Sigmoid colon (tissue), 4 donors: ENCODE measurements at regions not wholly inside any gene's neighbourhood (a gene's known extent, or its start where the extent isn't known, plus 50 kb on each side); places are given as distances from the start of the nearest gene placed in this dataset.

ENCODE experiments used
- CTCF ChIP-seq, 4 experiments: fragments of 450-650 bp in 3 of 4; fragments of 200-600 bp in 1 of 4; IDR thresholded peaks; one replicate each; pipeline ENCODE4 v1.5.1; 2016 to 2019; ENCODE audit warnings: antibody characterized with exemption in 4 of 4, mild to moderate bottlenecking in 3 of 4, moderate library complexity in 2 of 4
- EP300 ChIP-seq, 4 donors: sonication (generic); formaldehyde crosslinking; IDR thresholded peaks; one replicate each; pipeline ENCODE4 v1.6.1; 2017; ENCODE audit warnings: antibody characterized with exemption in 4 of 4
- POLR2A ChIP-seq, 2 donors: fragments of 450-650 bp; IDR thresholded peaks; one replicate each; pipeline ENCODE4 v1.6.1; 2016; ENCODE audit warnings: antibody characterized with exemption in 2 of 2, mild to moderate bottlenecking in 2 of 2, moderate library complexity in 2 of 2
- POLR2AphosphoS5 ChIP-seq, 4 donors: sonication (generic); formaldehyde crosslinking; IDR thresholded peaks; one replicate each; pipeline ENCODE4 v1.6.1; 2017; ENCODE audit warnings: antibody characterized with exemption in 4 of 4

- TF ChIP-seq CTCF (IDR thresholded peaks at IDR 0.05) (no peak), POLR2AphosphoS5 (IDR thresholded peaks at IDR 0.05) (no peak), POLR2A (IDR thresholded peaks at IDR 0.05) (no peak), EP300 (IDR thresholded peaks at IDR 0.05) (no peak)
These were observed 149.0 kb upstream of the IGF1 start for GRCh38 chr12:102629262-102629888.
